ENCODE measurements at regions not wholly inside any gene's neighbourhood (a gene's known extent, or its start where the extent isn't known, plus 50 kb on each side); places are given as distances from the start of the nearest gene placed in this dataset.

- TF ChIP-seq MXI1 (conservative IDR thresholded peaks at IDR 0.05; ENCODE audit: poor library complexity, severe bottlenecking) (no peak), POLR2AphosphoS5 (IDR thresholded peaks at IDR 0.05) (no peak), CTCF (IDR thresholded peaks at IDR 0.05; ENCODE audit: poor library complexity, severe bottlenecking) (no peak), EZH2 (IDR thresholded peaks at IDR 0.05; ENCODE audit: borderline replicate concordance, insufficient read depth, low read length, poor library complexity, severe bottlenecking) (no peak), TAF1 (IDR thresholded peaks at IDR 0.05; ENCODE audit: low read depth) (no peak), EP300 (conservative IDR thresholded peaks at IDR 0.05; ENCODE audit: poor library complexity, severe bottlenecking) (peak; percentile 75)
These were observed 378.8 kb upstream of the SEMA6A start for GRCh38 chr5:116953251-116953930.
